Activated CD4-positive, alpha-beta T cell treated with anti-CD3 and anti-CD28 coated beads for 4 hours (primary cell): ENCODE measurements at regions not wholly inside any gene's neighbourhood (a gene's known extent, or its start where the extent isn't known, plus 50 kb on each side); places are given as distances from the start of the nearest gene placed in this dataset.

Experiments
- DNase-seq, 2 donors: peaks; one replicate each; pipeline ENCODE4 v3.0.0-alpha.2; 2020

- no peak for DNase-seq
These were observed 92.3 kb upstream of the LEF1 start for GRCh38 chr4:108261026-108261425.

GRCh38 chr4:108256538-108256937 is 87.8 kb upstream of the LEF1 start:
- DNase-seq: no peak

- DNase-seq: no peak
These were observed 86.5 kb upstream of the LEF1 start for GRCh38 chr4:108255203-108255747.

- no peak for DNase-seq
These were observed 80.7 kb upstream of the LEF1 start for GRCh38 chr4:108249397-108249796.

GRCh38 chr4:108247387-108248049 is 78.8 kb upstream of the LEF1 start:
- no peak for DNase-seq

GRCh38 chr4:108244606-108245005 is 75.9 kb upstream of the LEF1 start:
- no peak for DNase-seq

- no peak for DNase-seq
These were observed 71.6 kb upstream of the LEF1 start for GRCh38 chr4:108240366-108240765.

- DNase-seq: no peak
These were observed 69.0 kb upstream of the LEF1 start for GRCh38 chr4:108237693-108238092.

- DNase-seq: no peak
These were observed 67.5 kb upstream of the LEF1 start for GRCh38 chr4:108236264-108236663.

- DNase-seq: no peak
These were observed 59.2 kb upstream of the LEF1 start for GRCh38 chr4:108227923-108228322.

GRCh38 chr4:108224611-108225053 is 55.9 kb upstream of the LEF1 start:
- no peak for DNase-seq

GRCh38 chr4:108223313-108223712 is 54.6 kb upstream of the LEF1 start:
- no peak for DNase-seq

GRCh38 chr4:108219998-108220397 is 51.3 kb upstream of the LEF1 start:
- DNase-seq: no peak
